SK-N-SH treated with all-trans-retinoic acid at 6 μM for 48 hours (cell line): ENCODE measurements at regions not wholly inside any gene's neighbourhood (a gene's known extent, or its start where the extent isn't known, plus 50 kb on each side); places are given as distances from the start of the nearest gene placed in this dataset.

ENCODE experiments used
- ATAC-seq: fragments of 200-7000 bp; cut with Tn5 transposase; 3 replicates; pipeline ENCODE4 v1.9.1; 2020; ENCODE audit warnings: mild to moderate bottlenecking, moderate library complexity
- ARNTL ChIP-seq: fragments of 450-650 bp; formaldehyde crosslinking; IDR thresholded peaks from 2 replicates; pipeline ENCODE4 v1.5.0; 2020; ENCODE audit warnings: low read depth, mild to moderate bottlenecking, moderate library complexity, borderline replicate concordance
- BACH2 ChIP-seq: fragments of 250-450 bp; sonication (Bioruptor Pico); IDR thresholded peaks from 2 replicates; pipeline ENCODE4 v1.9.0; 2021; ENCODE audit warnings: mild to moderate bottlenecking, borderline replicate concordance
- CSDC2 ChIP-seq: fragments of 250-450 bp; sonication (Bioruptor Pico); IDR thresholded peaks from 2 replicates; pipeline ENCODE4 v1.5.0; 2020; ENCODE audit warnings: mild to moderate bottlenecking, moderate library complexity
- ISL1 ChIP-seq: fragments of 250-450 bp; sonication (Bioruptor Pico); IDR thresholded peaks from 2 replicates; pipeline ENCODE4 v2.1.2; 2022; ENCODE audit warnings: mild to moderate bottlenecking, moderate library complexity
- PPARA ChIP-seq: fragments of 250-450 bp; sonication (Bioruptor Pico); IDR thresholded peaks from 2 replicates; pipeline ENCODE4 v1.5.0; 2020; ENCODE audit warnings: mild to moderate bottlenecking, borderline replicate concordance
- RARB ChIP-seq: fragments of 250-450 bp; sonication (Bioruptor Pico); IDR thresholded peaks from 2 replicates; pipeline ENCODE4 v1.8.0; 2021; ENCODE audit warnings: mild to moderate bottlenecking, moderate library complexity
- SNAI2 ChIP-seq: fragments of 250-450 bp; sonication (Bioruptor Pico); IDR thresholded peaks from 2 replicates; pipeline ENCODE4 v1.5.0; 2020; ENCODE audit warnings: mild to moderate bottlenecking, moderate library complexity
- TCF4 ChIP-seq: fragments of 250-450 bp; sonication (Bioruptor Pico); IDR thresholded peaks from 2 replicates; pipeline ENCODE4 v1.8.0; 2021; ENCODE audit warnings: mild to moderate bottlenecking, moderate library complexity, borderline replicate concordance
- TOX ChIP-seq: fragments of 250-450 bp; sonication (Bioruptor Pico); IDR thresholded peaks from 2 replicates; pipeline ENCODE4 v1.8.0; 2021; ENCODE audit warnings: mild to moderate bottlenecking, moderate library complexity, borderline replicate concordance
- ZFP3 ChIP-seq: fragments of 250-450 bp; sonication (Bioruptor Pico); IDR thresholded peaks from 2 replicates; pipeline ENCODE4 v1.5.0; 2020; ENCODE audit warnings: mild to moderate bottlenecking, moderate library complexity
- ZNF565 ChIP-seq: fragments of 450-650 bp; formaldehyde crosslinking; conservative IDR thresholded peaks from 2 replicates; pipeline ENCODE4 v1.5.0; 2020; ENCODE audit warnings: low read depth, mild to moderate bottlenecking, moderate library complexity
- ZNF70 ChIP-seq: fragments of 450-650 bp; formaldehyde crosslinking; IDR thresholded peaks from 2 replicates; pipeline ENCODE4 v1.5.0; 2020; ENCODE audit warnings: mild to moderate bottlenecking, moderate library complexity
- ZNF8 ChIP-seq: fragments of 450-650 bp; formaldehyde crosslinking; IDR thresholded peaks from 2 replicates; pipeline ENCODE4 v1.5.0; 2020; ENCODE audit warnings: mild to moderate bottlenecking, moderate library complexity
- TF ChIP-seq, protein P1 (sequence below): fragments of 250-450 bp; sonication (Bioruptor Pico); IDR thresholded peaks from 2 replicates; pipeline ENCODE4 v1.8.0; 2020; ENCODE audit warnings: mild to moderate bottlenecking, moderate library complexity, borderline replicate concordance
- TF ChIP-seq, protein P2 (sequence below): fragments of 250-450 bp; sonication (Bioruptor Pico); IDR thresholded peaks from 2 replicates; pipeline ENCODE4 v1.8.0; 2021; ENCODE audit warnings: low read depth, mild to moderate bottlenecking, moderate library complexity, borderline replicate concordance
- TF ChIP-seq, protein P3 (sequence below): fragments of 250-450 bp; sonication (Bioruptor Pico); IDR thresholded peaks from 2 replicates; pipeline ENCODE4 v1.5.0; 2020; ENCODE audit warnings: mild to moderate bottlenecking, moderate library complexity
- TF ChIP-seq, protein P4 (sequence below): fragments of 250-450 bp; sonication (Bioruptor Pico); IDR thresholded peaks from 2 replicates; pipeline ENCODE4 v1.5.1; 2020; ENCODE audit warnings: low read depth, mild to moderate bottlenecking, moderate library complexity

DNA sequence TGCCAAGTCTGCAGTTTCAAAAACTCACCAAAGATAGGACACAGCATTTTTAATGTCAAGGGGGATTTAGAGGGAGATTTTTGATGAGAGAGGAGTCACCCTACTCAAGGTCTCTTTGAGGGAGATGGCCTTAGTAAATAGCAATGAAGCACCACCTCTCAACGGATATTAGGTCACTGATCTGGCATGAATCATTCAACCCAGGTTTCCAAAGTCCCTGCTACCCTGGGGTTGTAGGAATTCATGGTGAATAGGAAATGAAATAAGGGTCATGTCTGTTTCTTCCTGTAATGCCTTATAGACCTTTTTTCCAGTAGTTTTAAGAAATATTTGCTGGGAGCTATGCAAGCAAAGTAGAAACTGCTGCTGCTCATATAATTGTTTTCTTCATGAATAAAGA is 2154.9 kb downstream of the LRRC4C start:
- no peak for ATAC-seq
- TF ChIP-seq ZNF565 (no peak), BACH2 (no peak), ISL1 (no peak), SNAI2 (CRISPR knock-in tag) (no peak), CSDC2 (no peak), ZNF70 (no peak)
- TF ChIP-seq, protein P1, sequence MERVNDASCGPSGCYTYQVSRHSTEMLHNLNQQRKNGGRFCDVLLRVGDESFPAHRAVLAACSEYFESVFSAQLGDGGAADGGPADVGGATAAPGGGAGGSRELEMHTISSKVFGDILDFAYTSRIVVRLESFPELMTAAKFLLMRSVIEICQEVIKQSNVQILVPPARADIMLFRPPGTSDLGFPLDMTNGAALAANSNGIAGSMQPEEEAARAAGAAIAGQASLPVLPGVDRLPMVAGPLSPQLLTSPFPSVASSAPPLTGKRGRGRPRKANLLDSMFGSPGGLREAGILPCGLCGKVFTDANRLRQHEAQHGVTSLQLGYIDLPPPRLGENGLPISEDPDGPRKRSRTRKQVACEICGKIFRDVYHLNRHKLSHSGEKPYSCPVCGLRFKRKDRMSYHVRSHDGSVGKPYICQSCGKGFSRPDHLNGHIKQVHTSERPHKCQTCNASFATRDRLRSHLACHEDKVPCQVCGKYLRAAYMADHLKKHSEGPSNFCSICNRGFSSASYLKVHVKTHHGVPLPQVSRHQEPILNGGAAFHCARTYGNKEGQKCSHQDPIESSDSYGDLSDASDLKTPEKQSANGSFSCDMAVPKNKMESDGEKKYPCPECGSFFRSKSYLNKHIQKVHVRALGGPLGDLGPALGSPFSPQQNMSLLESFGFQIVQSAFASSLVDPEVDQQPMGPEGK, result no peak
- TF ChIP-seq, protein P2, sequence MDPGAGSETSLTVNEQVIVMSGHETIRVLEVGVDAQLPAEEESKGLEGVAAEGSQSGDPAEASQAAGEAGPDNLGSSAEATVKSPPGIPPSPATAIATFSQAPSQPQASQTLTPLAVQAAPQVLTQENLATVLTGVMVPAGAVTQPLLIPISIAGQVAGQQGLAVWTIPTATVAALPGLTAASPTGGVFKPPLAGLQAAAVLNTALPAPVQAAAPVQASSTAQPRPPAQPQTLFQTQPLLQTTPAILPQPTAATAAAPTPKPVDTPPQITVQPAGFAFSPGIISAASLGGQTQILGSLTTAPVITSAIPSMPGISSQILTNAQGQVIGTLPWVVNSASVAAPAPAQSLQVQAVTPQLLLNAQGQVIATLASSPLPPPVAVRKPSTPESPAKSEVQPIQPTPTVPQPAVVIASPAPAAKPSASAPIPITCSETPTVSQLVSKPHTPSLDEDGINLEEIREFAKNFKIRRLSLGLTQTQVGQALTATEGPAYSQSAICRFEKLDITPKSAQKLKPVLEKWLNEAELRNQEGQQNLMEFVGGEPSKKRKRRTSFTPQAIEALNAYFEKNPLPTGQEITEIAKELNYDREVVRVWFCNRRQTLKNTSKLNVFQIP (CRISPR knock-in tag), result no peak

DNA sequence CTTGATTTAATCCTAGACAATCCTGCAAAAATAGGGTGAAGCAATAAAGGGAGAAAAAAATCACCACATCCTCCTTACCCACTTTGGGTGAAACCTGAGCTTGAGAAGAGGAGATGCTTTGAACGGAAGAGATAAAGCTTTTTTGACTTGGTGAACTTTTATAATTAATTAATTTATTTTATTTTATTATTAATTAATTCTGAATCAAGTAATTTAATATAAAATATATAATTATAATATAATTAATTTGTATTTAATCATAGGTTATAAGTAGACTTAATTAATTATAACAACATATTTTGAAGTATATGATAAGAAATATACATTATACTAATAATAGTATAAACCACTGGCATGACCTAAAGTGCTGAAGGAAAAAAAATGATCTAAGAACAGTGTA is 2164.8 kb downstream of the LRRC4C start:
- TF ChIP-seq, protein P1, result no peak
- TF ChIP-seq ZFP3 (CRISPR knock-in tag) (no peak), TCF4 (CRISPR knock-in tag) (no peak), ZNF8 (CRISPR knock-in tag) (no peak), SNAI2 (CRISPR knock-in tag) (no peak), TOX (no peak), ZNF70 (no peak)
- TF ChIP-seq, protein P3, sequence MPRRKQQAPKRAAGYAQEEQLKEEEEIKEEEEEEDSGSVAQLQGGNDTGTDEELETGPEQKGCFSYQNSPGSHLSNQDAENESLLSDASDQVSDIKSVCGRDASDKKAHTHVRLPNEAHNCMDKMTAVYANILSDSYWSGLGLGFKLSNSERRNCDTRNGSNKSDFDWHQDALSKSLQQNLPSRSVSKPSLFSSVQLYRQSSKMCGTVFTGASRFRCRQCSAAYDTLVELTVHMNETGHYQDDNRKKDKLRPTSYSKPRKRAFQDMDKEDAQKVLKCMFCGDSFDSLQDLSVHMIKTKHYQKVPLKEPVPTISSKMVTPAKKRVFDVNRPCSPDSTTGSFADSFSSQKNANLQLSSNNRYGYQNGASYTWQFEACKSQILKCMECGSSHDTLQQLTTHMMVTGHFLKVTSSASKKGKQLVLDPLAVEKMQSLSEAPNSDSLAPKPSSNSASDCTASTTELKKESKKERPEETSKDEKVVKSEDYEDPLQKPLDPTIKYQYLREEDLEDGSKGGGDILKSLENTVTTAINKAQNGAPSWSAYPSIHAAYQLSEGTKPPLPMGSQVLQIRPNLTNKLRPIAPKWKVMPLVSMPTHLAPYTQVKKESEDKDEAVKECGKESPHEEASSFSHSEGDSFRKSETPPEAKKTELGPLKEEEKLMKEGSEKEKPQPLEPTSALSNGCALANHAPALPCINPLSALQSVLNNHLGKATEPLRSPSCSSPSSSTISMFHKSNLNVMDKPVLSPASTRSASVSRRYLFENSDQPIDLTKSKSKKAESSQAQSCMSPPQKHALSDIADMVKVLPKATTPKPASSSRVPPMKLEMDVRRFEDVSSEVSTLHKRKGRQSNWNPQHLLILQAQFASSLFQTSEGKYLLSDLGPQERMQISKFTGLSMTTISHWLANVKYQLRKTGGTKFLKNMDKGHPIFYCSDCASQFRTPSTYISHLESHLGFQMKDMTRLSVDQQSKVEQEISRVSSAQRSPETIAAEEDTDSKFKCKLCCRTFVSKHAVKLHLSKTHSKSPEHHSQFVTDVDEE (CRISPR knock-in tag), result no peak

DNA sequence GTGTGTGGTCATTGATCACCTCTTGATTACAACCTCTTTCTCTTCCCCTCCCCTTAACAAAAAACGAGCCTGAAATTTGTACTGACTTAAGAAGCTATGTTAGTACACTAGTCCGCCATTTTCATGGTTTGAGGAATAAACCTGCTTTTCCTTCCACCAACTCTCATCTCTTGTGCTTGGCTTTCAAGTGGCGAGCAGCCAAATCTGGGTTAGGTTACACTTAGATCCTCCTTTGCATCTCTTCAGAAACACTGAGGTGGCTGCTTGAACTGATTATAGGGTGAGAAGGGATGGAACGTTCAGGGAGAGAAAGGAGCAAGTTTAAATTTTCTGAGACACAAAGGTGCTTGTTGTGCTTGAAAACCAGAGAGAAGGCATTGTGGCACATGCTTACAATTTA is 2171.4 kb downstream of the LRRC4C start:
- ATAC-seq, result no peak
- TF ChIP-seq RARB (CRISPR knock-in tag) (no peak), ARNTL (no peak), PPARA (CRISPR knock-in tag) (no peak), TOX (no peak)
- TF ChIP-seq, protein P2 (CRISPR knock-in tag), result no peak

More for the DNA sequence above, 2164.8 kb downstream of the LRRC4C start:
- ATAC-seq, result no peak

DNA sequence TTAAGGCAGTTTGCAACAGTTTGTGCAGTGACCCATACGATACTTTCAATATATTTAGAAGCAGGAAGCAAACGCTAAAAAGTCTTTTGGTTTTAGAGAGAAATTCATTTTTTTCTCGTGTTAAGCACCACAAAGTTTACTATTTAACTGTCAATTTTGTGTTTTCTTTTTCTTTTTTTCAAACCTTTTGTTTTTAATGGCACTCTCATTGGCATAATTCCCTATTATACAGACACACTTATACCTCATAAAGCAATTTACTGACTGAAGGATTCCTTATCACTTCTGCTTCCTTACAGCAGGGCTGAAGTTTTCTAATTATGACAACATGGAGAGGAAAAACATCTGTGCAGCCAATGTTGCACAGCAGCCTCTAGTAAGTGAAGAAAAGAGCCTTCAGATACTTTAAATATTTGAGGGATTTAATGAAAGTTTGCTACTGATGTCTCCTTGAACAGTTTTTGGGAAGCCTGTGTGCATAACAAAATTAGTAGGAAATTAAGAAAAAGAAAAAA is 2191.2 kb downstream of the LRRC4C start:
- ATAC-seq, result no peak
- TF ChIP-seq, protein P1, result no peak
- no peak for TF ChIP-seq BACH2
- TF ChIP-seq, protein P3 (CRISPR knock-in tag), result no peak
- TF ChIP-seq TCF4 (CRISPR knock-in tag), result no peak
- TF ChIP-seq, protein P4, sequence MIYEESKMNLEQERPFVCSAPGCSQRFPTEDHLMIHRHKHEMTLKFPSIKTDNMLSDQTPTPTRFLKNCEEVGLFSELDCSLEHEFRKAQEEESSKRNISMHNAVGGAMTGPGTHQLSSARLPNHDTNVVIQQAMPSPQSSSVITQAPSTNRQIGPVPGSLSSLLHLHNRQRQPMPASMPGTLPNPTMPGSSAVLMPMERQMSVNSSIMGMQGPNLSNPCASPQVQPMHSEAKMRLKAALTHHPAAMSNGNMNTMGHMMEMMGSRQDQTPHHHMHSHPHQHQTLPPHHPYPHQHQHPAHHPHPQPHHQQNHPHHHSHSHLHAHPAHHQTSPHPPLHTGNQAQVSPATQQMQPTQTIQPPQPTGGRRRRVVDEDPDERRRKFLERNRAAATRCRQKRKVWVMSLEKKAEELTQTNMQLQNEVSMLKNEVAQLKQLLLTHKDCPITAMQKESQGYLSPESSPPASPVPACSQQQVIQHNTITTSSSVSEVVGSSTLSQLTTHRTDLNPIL (CRISPR knock-in tag), result no peak
- TF ChIP-seq RARB (CRISPR knock-in tag), result no peak
- TF ChIP-seq ARNTL, result no peak
- TF ChIP-seq ZNF70, result no peak
- no peak for TF ChIP-seq ZFP3 (CRISPR knock-in tag)
